ENCODE measurements at regions not wholly inside any gene's neighbourhood (a gene's known extent, or its start where the extent isn't known, plus 50 kb on each side); places are given as distances from the start of the nearest gene placed in this dataset.

- TF ChIP-seq, protein P1, sequence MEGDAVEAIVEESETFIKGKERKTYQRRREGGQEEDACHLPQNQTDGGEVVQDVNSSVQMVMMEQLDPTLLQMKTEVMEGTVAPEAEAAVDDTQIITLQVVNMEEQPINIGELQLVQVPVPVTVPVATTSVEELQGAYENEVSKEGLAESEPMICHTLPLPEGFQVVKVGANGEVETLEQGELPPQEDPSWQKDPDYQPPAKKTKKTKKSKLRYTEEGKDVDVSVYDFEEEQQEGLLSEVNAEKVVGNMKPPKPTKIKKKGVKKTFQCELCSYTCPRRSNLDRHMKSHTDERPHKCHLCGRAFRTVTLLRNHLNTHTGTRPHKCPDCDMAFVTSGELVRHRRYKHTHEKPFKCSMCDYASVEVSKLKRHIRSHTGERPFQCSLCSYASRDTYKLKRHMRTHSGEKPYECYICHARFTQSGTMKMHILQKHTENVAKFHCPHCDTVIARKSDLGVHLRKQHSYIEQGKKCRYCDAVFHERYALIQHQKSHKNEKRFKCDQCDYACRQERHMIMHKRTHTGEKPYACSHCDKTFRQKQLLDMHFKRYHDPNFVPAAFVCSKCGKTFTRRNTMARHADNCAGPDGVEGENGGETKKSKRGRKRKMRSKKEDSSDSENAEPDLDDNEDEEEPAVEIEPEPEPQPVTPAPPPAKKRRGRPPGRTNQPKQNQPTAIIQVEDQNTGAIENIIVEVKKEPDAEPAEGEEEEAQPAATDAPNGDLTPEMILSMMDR (IDR thresholded peaks at IDR 0.05; ENCODE audit: low read depth, low read length): no peak
- Histone ChIP-seq H3K27me3 (ENCODE audit: insufficient read depth, low read depth, severe bottlenecking) (peaks cover 4% of the 10 kb centered on the region), H3K4me3 (ENCODE audit: low read depth, low read length) (no peak overlapping the region), H3K27ac (no peak overlapping the region), H3K36me3 (no peaks in the 10 kb centered on the region), H3K9me3 (ENCODE audit: severe bottlenecking) (no peaks in the 10 kb centered on the region)
- DNase-seq: no peak
Observed at GRCh38 chr1:5585256-5585655, 407.0 kb downstream of the NPHP4 start.

DNA sequence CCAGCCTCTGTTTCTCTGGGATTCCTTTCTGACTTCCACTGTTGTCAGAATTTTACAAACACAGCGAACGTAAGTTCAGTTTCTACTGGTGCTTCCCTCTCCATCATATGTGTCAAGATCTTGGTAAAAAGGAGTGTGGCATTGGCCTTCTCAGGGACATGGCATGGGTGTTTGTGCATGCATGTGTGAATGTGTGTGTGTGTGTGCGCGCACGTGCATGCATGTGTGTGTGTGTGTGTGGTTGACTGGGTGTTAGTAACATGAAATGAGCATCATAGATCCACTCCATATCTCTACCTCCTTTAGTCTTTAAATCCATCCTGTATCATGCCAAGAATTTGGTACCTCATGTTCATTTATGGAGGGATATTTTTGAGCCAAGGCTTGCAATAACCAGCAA is 411.3 kb downstream of the NPHP4 start:
- Histone ChIP-seq H3K36me3 (no peaks in the 10 kb centered on the region), H3K4me3 (ENCODE audit: low read depth, low read length) (no peak overlapping the region), H3K9me3 (ENCODE audit: severe bottlenecking) (no peaks in the 10 kb centered on the region), H3K27me3 (ENCODE audit: insufficient read depth, low read depth, severe bottlenecking) (peaks cover 6% of the 10 kb centered on the region), H3K27ac (no peak overlapping the region)
- DNase-seq: no peak
- TF ChIP-seq, protein P1 (IDR thresholded peaks at IDR 0.05; ENCODE audit: low read depth, low read length): no peak

- H3K27ac ChIP-seq: no peak overlapping the region
- no peaks in the 10 kb centered on the region for H3K36me3 ChIP-seq
- no peak for DNase-seq
- H3K27me3 ChIP-seq (ENCODE audit: insufficient read depth, low read depth, severe bottlenecking): peaks cover 6% of the 10 kb centered on the region
- no peaks in the 10 kb centered on the region for H3K9me3 ChIP-seq (ENCODE audit: severe bottlenecking)
- H3K4me3 ChIP-seq (ENCODE audit: low read depth, low read length): no peak overlapping the region
- TF ChIP-seq, protein P1 (IDR thresholded peaks at IDR 0.05; ENCODE audit: low read depth, low read length): no peak
Observed at GRCh38 chr1:5579966-5580365, 412.3 kb downstream of the NPHP4 start.

- DNase-seq: no peak
- Histone ChIP-seq H3K9me3 (ENCODE audit: severe bottlenecking) (no peaks in the 10 kb centered on the region), H3K27me3 (ENCODE audit: insufficient read depth, low read depth, severe bottlenecking) (peaks cover 6% of the 10 kb centered on the region), H3K27ac (no peak overlapping the region), H3K36me3 (no peaks in the 10 kb centered on the region), H3K4me3 (ENCODE audit: low read depth, low read length) (no peak overlapping the region)
- TF ChIP-seq, protein P1 (IDR thresholded peaks at IDR 0.05; ENCODE audit: low read depth, low read length): no peak
Observed at GRCh38 chr1:5578690-5579089, 413.5 kb downstream of the NPHP4 start.

DNA sequence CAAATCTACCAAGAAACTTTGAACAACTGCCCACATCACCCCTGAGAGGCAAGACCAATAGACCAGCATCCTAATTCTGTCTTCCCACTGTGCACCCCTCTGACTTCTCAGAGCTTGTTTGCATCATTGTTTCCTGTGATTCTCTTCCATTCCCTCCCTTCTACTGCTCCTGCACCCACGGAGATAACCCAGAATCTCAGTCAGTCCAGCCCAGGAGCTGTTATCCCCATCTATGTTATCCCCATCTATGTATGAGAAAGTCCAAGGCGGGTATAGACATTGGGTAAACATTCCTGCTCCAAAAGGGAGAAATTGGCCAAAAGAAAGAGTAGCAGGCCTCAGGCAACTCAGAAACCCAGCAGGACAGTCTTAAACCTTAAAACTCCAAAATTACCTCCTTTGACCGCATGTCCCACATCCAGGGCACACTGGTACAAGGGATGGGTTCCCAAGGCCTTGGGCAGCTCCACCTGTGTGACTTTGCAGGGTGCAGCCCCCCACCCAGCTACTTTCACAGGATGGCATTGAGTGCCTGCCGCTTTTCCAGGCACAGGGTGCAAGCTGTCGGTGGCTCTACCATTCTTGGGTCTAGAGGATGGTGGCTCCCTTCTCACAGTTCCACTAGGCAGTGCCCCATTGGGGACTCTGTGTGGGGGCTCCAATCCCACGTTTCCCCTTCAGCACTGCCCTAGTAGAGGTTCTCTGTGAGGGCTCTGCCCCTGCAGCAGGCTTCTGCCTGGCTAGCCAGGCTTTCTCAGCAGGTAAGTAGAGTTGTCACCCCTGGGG is 414.8 kb downstream of the NPHP4 start:
- Histone ChIP-seq H3K27me3 (ENCODE audit: insufficient read depth, low read depth, severe bottlenecking) (peaks cover 6% of the 10 kb centered on the region), H3K27ac (no peak overlapping the region), H3K36me3 (no peaks in the 10 kb centered on the region), H3K4me3 (ENCODE audit: low read depth, low read length) (no peak overlapping the region), H3K9me3 (ENCODE audit: severe bottlenecking) (no peaks in the 10 kb centered on the region)
- DNase-seq: no peak
- TF ChIP-seq, protein P1 (IDR thresholded peaks at IDR 0.05; ENCODE audit: low read depth, low read length): no peak

DNA sequence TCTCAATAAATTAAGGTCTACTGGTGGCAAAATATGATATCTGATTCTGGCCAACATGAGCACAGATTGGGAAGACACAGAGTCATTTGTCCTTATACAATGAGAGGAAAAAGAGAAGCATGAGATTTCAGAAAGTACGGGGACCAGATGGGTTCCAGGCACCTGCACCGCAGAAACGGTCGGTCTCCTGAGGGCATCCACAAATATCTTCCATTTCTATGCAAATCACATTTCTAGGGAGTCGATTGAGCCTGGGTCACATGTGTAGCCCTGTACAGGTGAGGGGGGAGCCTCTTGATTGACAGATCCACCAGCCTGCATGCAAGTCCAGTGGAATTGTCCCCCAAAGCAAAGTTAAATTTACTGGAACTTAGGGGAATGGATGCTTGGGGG is 415.6 kb downstream of the NPHP4 start:
- DNase-seq: no peak
- Histone ChIP-seq H3K4me3 (ENCODE audit: low read depth, low read length) (no peak overlapping the region), H3K27ac (no peak overlapping the region), H3K36me3 (no peaks in the 10 kb centered on the region), H3K27me3 (ENCODE audit: insufficient read depth, low read depth, severe bottlenecking) (peaks cover 9% of the 10 kb centered on the region), H3K9me3 (ENCODE audit: severe bottlenecking) (no peaks in the 10 kb centered on the region)
- TF ChIP-seq, protein P1 (IDR thresholded peaks at IDR 0.05; ENCODE audit: low read depth, low read length): no peak
